ENCODE measurements at regions not wholly inside any gene's neighbourhood (a gene's known extent, or its start where the extent isn't known, plus 50 kb on each side); places are given as distances from the start of the nearest gene placed in this dataset.

- TF ChIP-seq SIN3A (IDR thresholded peaks at IDR 0.05; ENCODE audit: borderline replicate concordance in 2 of 2, control insufficient read depth in 1 of 2, low read depth in 2 of 2, low read length in 2 of 2) (no peak), BHLHE40 (IDR thresholded peaks at IDR 0.05; ENCODE audit: low read length) (no peak), EP300 (IDR thresholded peaks at IDR 0.05; ENCODE audit: low read length) (no peak), NFIC (IDR thresholded peaks at IDR 0.05) (no peak), ESRRA (IDR thresholded peaks at IDR 0.05; ENCODE audit: borderline replicate concordance, low read depth) (no peak), RBBP5 (IDR thresholded peaks at IDR 0.05; ENCODE audit: borderline replicate concordance, insufficient read depth, low read length, poor library complexity, severe bottlenecking) (no peak), NCOA2 (IDR thresholded peaks at IDR 0.05; ENCODE audit: partially characterized antibody in 2 of 2) (no peak), PPARD (CRISPR knock-in tag; IDR thresholded peaks at IDR 0.05) (no peak)
- TF ChIP-seq, protein P1, sequence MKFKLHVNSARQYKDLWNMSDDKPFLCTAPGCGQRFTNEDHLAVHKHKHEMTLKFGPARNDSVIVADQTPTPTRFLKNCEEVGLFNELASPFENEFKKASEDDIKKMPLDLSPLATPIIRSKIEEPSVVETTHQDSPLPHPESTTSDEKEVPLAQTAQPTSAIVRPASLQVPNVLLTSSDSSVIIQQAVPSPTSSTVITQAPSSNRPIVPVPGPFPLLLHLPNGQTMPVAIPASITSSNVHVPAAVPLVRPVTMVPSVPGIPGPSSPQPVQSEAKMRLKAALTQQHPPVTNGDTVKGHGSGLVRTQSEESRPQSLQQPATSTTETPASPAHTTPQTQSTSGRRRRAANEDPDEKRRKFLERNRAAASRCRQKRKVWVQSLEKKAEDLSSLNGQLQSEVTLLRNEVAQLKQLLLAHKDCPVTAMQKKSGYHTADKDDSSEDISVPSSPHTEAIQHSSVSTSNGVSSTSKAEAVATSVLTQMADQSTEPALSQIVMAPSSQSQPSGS (CRISPR knock-in tag; IDR thresholded peaks at IDR 0.05): no peak
- TF ChIP-seq, protein P2, sequence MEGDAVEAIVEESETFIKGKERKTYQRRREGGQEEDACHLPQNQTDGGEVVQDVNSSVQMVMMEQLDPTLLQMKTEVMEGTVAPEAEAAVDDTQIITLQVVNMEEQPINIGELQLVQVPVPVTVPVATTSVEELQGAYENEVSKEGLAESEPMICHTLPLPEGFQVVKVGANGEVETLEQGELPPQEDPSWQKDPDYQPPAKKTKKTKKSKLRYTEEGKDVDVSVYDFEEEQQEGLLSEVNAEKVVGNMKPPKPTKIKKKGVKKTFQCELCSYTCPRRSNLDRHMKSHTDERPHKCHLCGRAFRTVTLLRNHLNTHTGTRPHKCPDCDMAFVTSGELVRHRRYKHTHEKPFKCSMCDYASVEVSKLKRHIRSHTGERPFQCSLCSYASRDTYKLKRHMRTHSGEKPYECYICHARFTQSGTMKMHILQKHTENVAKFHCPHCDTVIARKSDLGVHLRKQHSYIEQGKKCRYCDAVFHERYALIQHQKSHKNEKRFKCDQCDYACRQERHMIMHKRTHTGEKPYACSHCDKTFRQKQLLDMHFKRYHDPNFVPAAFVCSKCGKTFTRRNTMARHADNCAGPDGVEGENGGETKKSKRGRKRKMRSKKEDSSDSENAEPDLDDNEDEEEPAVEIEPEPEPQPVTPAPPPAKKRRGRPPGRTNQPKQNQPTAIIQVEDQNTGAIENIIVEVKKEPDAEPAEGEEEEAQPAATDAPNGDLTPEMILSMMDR (IDR thresholded peaks at IDR 0.05 in 2 of 3, conservative IDR thresholded peaks at IDR 0.05 in 1 of 3; ENCODE audit: insufficient read depth in 2 of 3, low read depth in 1 of 3, low read length in 3 of 3): peak; percentile 67 to 81 (median 70)
Observed at GRCh38 chr10:4708123-4708759, 117.8 kb upstream of the AKR1E2 start.

Measured in K562 (cell line).